ENCODE measurements at regions not wholly inside any gene's neighbourhood (a gene's known extent, or its start where the extent isn't known, plus 50 kb on each side); places are given as distances from the start of the nearest gene placed in this dataset.

DNA sequence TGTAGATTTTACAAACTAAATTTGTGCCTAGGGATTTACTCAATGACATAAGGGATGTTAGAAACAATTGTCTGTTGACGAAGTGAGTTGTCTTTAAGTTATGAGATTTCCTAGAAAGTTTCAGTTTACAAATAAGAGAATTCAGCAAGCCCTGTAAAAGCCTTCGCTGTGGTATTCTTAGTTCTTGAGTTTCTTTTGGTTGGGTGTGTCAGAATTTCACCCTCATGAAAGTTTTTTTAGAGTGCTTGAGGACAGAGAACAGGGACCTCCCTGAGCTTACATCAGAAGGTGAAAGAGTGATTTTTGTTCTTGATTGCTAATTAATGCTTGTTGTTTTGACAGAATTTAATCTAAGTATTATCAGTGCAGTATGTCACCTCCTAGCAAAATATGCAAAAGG lies 2628.2 kb downstream of the ARAP2 start:
- WGBS: 61% methylated on average over 2 of the region's 2 CpGs
- Histone ChIP-seq H3K36me3 (no peaks in the 10 kb centered on the region), H3K27me3 (replicated peaks; ENCODE audit: insufficient read depth) (no peaks in the 10 kb centered on the region), H3K9me3 (no peaks in the 10 kb centered on the region), H3K4me3 (no peak overlapping the region), H3K27ac (no peak overlapping the region), H3K4me1 (replicated peaks) (no peaks in the 10 kb centered on the region)
- TF ChIP-seq, protein P1, sequence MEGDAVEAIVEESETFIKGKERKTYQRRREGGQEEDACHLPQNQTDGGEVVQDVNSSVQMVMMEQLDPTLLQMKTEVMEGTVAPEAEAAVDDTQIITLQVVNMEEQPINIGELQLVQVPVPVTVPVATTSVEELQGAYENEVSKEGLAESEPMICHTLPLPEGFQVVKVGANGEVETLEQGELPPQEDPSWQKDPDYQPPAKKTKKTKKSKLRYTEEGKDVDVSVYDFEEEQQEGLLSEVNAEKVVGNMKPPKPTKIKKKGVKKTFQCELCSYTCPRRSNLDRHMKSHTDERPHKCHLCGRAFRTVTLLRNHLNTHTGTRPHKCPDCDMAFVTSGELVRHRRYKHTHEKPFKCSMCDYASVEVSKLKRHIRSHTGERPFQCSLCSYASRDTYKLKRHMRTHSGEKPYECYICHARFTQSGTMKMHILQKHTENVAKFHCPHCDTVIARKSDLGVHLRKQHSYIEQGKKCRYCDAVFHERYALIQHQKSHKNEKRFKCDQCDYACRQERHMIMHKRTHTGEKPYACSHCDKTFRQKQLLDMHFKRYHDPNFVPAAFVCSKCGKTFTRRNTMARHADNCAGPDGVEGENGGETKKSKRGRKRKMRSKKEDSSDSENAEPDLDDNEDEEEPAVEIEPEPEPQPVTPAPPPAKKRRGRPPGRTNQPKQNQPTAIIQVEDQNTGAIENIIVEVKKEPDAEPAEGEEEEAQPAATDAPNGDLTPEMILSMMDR (IDR thresholded peaks at IDR 0.05): no peak
- TF ChIP-seq POLR2A (IDR thresholded peaks at IDR 0.05): no peak
- no peak for TF ChIP-seq POLR2AphosphoS5 (IDR thresholded peaks at IDR 0.05)
- intact Hi-C loops (cut with DNase I): no loop called here
- DNase-seq (ENCODE audit: low spot score): no peak

- Histone ChIP-seq H3K27ac (no peak overlapping the region), H3K4me1 (replicated peaks) (no peaks in the 10 kb centered on the region), H3K27me3 (replicated peaks; ENCODE audit: insufficient read depth) (no peaks in the 10 kb centered on the region), H3K4me3 (no peak overlapping the region), H3K9me3 (no peaks in the 10 kb centered on the region), H3K36me3 (no peaks in the 10 kb centered on the region)
- DNase-seq (ENCODE audit: low spot score): no peak
- TF ChIP-seq POLR2A (IDR thresholded peaks at IDR 0.05) (no peak), POLR2AphosphoS5 (IDR thresholded peaks at IDR 0.05) (no peak)
- TF ChIP-seq, protein P1 (IDR thresholded peaks at IDR 0.05): no peak
- intact Hi-C loops (cut with DNase I): no loop called here
Measured at GRCh38 chr4:33625748-33626147, 2618.6 kb downstream of the ARAP2 start.

DNA sequence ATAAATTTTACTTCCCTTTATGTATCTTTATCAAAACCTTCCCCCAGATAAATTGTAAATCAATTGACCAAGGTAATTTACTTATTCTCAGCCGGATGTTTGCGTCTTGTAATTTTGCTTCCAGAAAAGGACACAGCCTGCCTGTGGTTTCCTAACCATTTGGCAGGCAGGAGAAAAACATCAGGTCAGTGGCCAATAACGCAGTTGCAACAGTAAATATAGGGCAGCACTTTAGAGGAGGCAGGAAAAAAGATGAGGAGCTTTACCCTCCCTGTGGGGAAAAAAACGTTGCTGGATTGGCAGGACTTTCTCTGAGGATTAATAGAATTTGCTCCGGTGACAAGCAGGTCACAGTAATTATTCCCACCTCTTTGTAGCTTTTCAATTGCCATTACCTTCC lies 2618.1 kb downstream of the ARAP2 start:
- intact Hi-C loops (cut with DNase I): no loop called here
- Histone ChIP-seq H3K36me3 (no peaks in the 10 kb centered on the region), H3K27me3 (replicated peaks; ENCODE audit: insufficient read depth) (no peaks in the 10 kb centered on the region), H3K4me3 (no peak overlapping the region), H3K4me1 (replicated peaks) (no peaks in the 10 kb centered on the region), H3K9me3 (no peaks in the 10 kb centered on the region), H3K27ac (no peak overlapping the region)
- 37% methylated on average over 5 of the region's 5 CpGs for WGBS
- TF ChIP-seq POLR2A (IDR thresholded peaks at IDR 0.05): no peak
- no peak for DNase-seq (ENCODE audit: low spot score)

DNA sequence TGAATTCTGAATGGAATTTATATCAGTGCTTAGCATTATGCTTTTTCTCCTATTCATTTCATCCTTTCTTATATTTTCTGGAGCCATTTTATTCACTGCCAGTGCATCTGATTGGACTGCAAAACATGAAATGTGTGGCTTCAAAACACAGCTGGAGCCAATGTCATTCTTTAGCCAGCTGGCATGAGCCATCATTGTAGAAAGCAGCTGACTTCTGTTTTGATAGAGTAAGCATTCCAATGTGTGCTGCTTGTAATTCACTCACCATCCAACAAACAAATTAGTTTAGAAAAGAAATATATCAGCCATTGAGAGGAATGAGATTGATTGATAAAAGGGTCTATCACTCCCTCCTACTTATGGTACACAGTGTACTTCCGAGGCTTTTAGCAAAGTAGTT lies 2616.0 kb downstream of the ARAP2 start:
- H3K27ac ChIP-seq: no peak overlapping the region
- H3K9me3 ChIP-seq: no peaks in the 10 kb centered on the region
- no peak overlapping the region for H3K4me3 ChIP-seq
- TF ChIP-seq, protein P1 (IDR thresholded peaks at IDR 0.05): no peak
- no peak for TF ChIP-seq POLR2AphosphoS5 (IDR thresholded peaks at IDR 0.05)
- H3K27me3 ChIP-seq (replicated peaks; ENCODE audit: insufficient read depth): no peaks in the 10 kb centered on the region
- H3K36me3 ChIP-seq: no peaks in the 10 kb centered on the region
- WGBS: 59% methylated on average over 1 of the region's 1 CpG
- H3K4me1 ChIP-seq (replicated peaks): no peaks in the 10 kb centered on the region
- DNase-seq (ENCODE audit: low spot score): no peak
- intact Hi-C loops (cut with DNase I): no loop called here

DNA sequence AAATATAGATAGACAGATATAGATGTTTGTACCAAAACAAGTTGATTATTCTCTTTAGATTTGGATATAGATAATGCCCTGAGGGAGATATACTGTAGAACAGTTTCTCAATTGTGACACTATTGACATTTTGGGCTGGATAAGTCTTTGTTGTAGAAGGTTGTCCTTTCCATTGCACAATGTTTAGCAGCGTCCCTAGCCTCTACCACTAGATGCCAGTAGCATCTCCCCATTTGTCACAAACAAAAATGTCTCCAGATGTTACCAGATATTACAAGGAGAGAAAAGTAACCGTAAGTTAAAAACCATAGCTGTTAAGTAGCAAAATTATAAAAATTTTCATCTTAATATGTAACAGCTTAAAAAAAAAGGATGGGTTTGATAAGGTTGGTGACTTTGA lies 2595.3 kb downstream of the ARAP2 start:
- intact Hi-C loops (cut with DNase I): no loop called here
- TF ChIP-seq POLR2AphosphoS5 (IDR thresholded peaks at IDR 0.05) (no peak), POLR2A (IDR thresholded peaks at IDR 0.05) (no peak)
- TF ChIP-seq, protein P1 (IDR thresholded peaks at IDR 0.05): no peak
- 28% methylated on average over 2 of the region's 2 CpGs for WGBS

More for the DNA sequence above, 2595.3 kb downstream of the ARAP2 start:
- H3K36me3 ChIP-seq: no peaks in the 10 kb centered on the region
- H3K4me1 ChIP-seq (replicated peaks): no peaks in the 10 kb centered on the region
- H3K4me3 ChIP-seq: no peak overlapping the region
- no peaks in the 10 kb centered on the region for H3K9me3 ChIP-seq
- no peak for DNase-seq (ENCODE audit: low spot score)
- H3K27me3 ChIP-seq (replicated peaks; ENCODE audit: insufficient read depth): no peaks in the 10 kb centered on the region
- no peak overlapping the region for H3K27ac ChIP-seq
